ENCODE measurements at regions not wholly inside any gene's neighbourhood (a gene's known extent, or its start where the extent isn't known, plus 50 kb on each side); places are given as distances from the start of the nearest gene placed in this dataset.

GRCh38 chr7:118836933-118837332 is 612.4 kb downstream of the ANKRD7 start:
- TF ChIP-seq POLR2A (IDR thresholded peaks at IDR 0.05; ENCODE audit: low read depth, low read length) (no peak), TAF1 (IDR thresholded peaks at IDR 0.05; ENCODE audit: borderline replicate concordance, low read depth, low read length) (no peak)

Measured in GM12892 (cell line).